ENCODE measurements at regions not wholly inside any gene's neighbourhood (a gene's known extent, or its start where the extent isn't known, plus 50 kb on each side); places are given as distances from the start of the nearest gene placed in this dataset.

DNA sequence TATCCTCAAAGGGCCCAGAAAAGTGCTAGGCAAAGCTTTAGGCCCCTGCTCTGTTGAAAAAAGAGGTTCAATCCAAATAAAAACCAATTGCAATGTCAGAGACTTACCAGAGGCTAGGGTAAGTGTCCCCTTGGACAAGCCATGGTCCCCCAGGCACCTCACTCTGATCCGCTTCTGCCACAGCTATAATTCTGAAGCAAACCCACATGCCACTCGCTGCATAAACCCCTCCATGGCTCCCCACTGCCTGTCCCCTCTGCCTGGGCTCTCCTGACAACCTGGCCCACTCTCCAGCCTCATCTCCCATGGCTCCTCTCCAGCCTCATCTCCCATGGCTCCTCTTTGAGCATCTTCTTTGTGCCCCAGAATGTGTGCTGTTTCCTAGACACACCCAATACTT lies 169.6 kb upstream of the TLE3 start:
- Histone ChIP-seq H2AFZ (ENCODE audit: low read length) (no peak overlapping the region), H3K27me3 (replicated peaks in 1 of 4; ENCODE audit: control insufficient read depth in 3 of 4, extremely low read depth in 1 of 4, insufficient read depth in 3 of 4, low read length in 3 of 4) (no peaks in the 10 kb centered on the region), H4K91ac (replicated peaks; ENCODE audit: insufficient read length, low read length) (no peak overlapping the region), H3K4me3 (ENCODE audit: extremely low read depth in 1 of 4, insufficient read depth in 2 of 4, low read depth in 3 of 4, low read length in 4 of 4) (no peak overlapping the region), H3K4ac (replicated peaks; ENCODE audit: insufficient read length, low read depth, low read length) (no peak overlapping the region), H4K8ac (ENCODE audit: extremely low read depth, insufficient read depth, low read length) (no peak overlapping the region), H2BK5ac (ENCODE audit: low read depth, low read length) (no peak overlapping the region), H2AK5ac (ENCODE audit: low read depth, low read length) (no peak overlapping the region), H2BK12ac (ENCODE audit: low read depth, low read length) (no peak overlapping the region), H3K4me2 (ENCODE audit: insufficient read depth in 1 of 2, low read depth in 2 of 2, low read length in 2 of 2) (no peak overlapping the region), H4K5ac (ENCODE audit: insufficient read length, low read depth, low read length) (no peak overlapping the region), H2BK15ac (ENCODE audit: low read length) (no peak overlapping the region), H3K23me2 (ENCODE audit: low read depth, low read length) (no peaks in the 10 kb centered on the region), H2BK20ac (ENCODE audit: low read length) (no peak overlapping the region), H3K79me2 (ENCODE audit: control insufficient read depth in 1 of 2, insufficient read depth in 2 of 2, low read length in 2 of 2) (no peaks in the 10 kb centered on the region), H3K4me1 (replicated peaks in 1 of 4; ENCODE audit: control insufficient read depth in 3 of 4, insufficient read depth in 4 of 4, low read length in 3 of 4) (peaks cover 0 to 11% (median 8%) of the 10 kb centered on the region in 4 experiments; a peak in 5 of 7 replicates), H4K20me1 (replicated peaks in 1 of 2; ENCODE audit: control insufficient read depth in 1 of 2, insufficient read depth in 2 of 2, low read length in 2 of 2) (no peaks in the 10 kb centered on the region), H2BK120ac (replicated peaks; ENCODE audit: low read depth, low read length) (no peak overlapping the region), H3K79me1 (ENCODE audit: low read depth, low read length) (no peaks in the 10 kb centered on the region), H3K27ac (ENCODE audit: low read depth, low read length) (no peak overlapping the region), H3K18ac (ENCODE audit: extremely low read depth, low read length) (no peak overlapping the region), H3K56ac (replicated peaks; ENCODE audit: insufficient read length, low read depth, low read length) (no peak overlapping the region), H3K14ac (ENCODE audit: insufficient read length) (no peak overlapping the region), H3K9me3 (ENCODE audit: insufficient read depth in 2 of 2, low read depth in 1 of 2, low read length in 1 of 2) (no peaks in the 10 kb centered on the region), H3K23ac (ENCODE audit: insufficient read length) (no peak overlapping the region), H3K9ac (replicated peaks in 1 of 4; ENCODE audit: extremely low read depth in 1 of 4, low read depth in 3 of 4, low read length in 3 of 4) (no peak overlapping the region), H3K36me3 (ENCODE audit: control insufficient read depth in 2 of 4, insufficient read depth in 4 of 4, low read length in 3 of 4) (no peaks in the 10 kb centered on the region)
- no peak for FAIRE-seq
- ChIA-PET CTCF (ENCODE audit: partially characterized antibody) (interaction anchor here (0.6 to 3.2 kb wide), 5 partner anchors 8 to 790 kb away, joined by 3 to 12 read pairs (median 3); no protein-coding TSS in a partner anchor), POLR2A (ENCODE audit: partially characterized antibody) (no interaction called here)
- DNase-seq (ENCODE audit: low read depth in 1 of 2, low spot score in 2 of 2): no peak
- WGBS, 2 experiments (ENCODE audit: extremely low coverage in 1 of 2, insufficient coverage in 1 of 2, insufficient read length in 1 of 2, insufficient replicate concordance in 2 of 2, low coverage in 1 of 2, low lambda C conversion rate in 2 of 2, missing lambda C conversion rate in 1 of 2): 93% methylated on average over 2 of the region's 2 CpGs; no CpG with 5 or more reads in 1 of the 2 experiments
- TF ChIP-seq, protein P1, sequence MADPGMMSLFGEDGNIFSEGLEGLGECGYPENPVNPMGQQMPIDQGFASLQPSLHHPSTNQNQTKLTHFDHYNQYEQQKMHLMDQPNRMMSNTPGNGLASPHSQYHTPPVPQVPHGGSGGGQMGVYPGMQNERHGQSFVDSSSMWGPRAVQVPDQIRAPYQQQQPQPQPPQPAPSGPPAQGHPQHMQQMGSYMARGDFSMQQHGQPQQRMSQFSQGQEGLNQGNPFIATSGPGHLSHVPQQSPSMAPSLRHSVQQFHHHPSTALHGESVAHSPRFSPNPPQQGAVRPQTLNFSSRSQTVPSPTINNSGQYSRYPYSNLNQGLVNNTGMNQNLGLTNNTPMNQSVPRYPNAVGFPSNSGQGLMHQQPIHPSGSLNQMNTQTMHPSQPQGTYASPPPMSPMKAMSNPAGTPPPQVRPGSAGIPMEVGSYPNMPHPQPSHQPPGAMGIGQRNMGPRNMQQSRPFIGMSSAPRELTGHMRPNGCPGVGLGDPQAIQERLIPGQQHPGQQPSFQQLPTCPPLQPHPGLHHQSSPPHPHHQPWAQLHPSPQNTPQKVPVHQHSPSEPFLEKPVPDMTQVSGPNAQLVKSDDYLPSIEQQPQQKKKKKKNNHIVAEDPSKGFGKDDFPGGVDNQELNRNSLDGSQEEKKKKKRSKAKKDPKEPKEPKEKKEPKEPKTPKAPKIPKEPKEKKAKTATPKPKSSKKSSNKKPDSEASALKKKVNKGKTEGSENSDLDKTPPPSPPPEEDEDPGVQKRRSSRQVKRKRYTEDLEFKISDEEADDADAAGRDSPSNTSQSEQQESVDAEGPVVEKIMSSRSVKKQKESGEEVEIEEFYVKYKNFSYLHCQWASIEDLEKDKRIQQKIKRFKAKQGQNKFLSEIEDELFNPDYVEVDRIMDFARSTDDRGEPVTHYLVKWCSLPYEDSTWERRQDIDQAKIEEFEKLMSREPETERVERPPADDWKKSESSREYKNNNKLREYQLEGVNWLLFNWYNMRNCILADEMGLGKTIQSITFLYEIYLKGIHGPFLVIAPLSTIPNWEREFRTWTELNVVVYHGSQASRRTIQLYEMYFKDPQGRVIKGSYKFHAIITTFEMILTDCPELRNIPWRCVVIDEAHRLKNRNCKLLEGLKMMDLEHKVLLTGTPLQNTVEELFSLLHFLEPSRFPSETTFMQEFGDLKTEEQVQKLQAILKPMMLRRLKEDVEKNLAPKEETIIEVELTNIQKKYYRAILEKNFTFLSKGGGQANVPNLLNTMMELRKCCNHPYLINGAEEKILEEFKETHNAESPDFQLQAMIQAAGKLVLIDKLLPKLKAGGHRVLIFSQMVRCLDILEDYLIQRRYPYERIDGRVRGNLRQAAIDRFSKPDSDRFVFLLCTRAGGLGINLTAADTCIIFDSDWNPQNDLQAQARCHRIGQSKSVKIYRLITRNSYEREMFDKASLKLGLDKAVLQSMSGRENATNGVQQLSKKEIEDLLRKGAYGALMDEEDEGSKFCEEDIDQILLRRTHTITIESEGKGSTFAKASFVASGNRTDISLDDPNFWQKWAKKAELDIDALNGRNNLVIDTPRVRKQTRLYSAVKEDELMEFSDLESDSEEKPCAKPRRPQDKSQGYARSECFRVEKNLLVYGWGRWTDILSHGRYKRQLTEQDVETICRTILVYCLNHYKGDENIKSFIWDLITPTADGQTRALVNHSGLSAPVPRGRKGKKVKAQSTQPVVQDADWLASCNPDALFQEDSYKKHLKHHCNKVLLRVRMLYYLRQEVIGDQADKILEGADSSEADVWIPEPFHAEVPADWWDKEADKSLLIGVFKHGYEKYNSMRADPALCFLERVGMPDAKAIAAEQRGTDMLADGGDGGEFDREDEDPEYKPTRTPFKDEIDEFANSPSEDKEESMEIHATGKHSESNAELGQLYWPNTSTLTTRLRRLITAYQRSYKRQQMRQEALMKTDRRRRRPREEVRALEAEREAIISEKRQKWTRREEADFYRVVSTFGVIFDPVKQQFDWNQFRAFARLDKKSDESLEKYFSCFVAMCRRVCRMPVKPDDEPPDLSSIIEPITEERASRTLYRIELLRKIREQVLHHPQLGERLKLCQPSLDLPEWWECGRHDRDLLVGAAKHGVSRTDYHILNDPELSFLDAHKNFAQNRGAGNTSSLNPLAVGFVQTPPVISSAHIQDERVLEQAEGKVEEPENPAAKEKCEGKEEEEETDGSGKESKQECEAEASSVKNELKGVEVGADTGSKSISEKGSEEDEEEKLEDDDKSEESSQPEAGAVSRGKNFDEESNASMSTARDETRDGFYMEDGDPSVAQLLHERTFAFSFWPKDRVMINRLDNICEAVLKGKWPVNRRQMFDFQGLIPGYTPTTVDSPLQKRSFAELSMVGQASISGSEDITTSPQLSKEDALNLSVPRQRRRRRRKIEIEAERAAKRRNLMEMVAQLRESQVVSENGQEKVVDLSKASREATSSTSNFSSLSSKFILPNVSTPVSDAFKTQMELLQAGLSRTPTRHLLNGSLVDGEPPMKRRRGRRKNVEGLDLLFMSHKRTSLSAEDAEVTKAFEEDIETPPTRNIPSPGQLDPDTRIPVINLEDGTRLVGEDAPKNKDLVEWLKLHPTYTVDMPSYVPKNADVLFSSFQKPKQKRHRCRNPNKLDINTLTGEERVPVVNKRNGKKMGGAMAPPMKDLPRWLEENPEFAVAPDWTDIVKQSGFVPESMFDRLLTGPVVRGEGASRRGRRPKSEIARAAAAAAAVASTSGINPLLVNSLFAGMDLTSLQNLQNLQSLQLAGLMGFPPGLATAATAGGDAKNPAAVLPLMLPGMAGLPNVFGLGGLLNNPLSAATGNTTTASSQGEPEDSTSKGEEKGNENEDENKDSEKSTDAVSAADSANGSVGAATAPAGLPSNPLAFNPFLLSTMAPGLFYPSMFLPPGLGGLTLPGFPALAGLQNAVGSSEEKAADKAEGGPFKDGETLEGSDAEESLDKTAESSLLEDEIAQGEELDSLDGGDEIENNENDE (IDR thresholded peaks at IDR 0.05; ENCODE audit: insufficient replicate concordance, low read length): no peak

Measured in H1 (cell line).